Coronary artery (tissue), 2 donors: ENCODE measurements at regions not wholly inside any gene's neighbourhood (a gene's known extent, or its start where the extent isn't known, plus 50 kb on each side); places are given as distances from the start of the nearest gene placed in this dataset.

ENCODE experiments used
- DNase-seq: peaks from one replicate; pipeline ENCODE4 v3.0.0-alpha.2; 2017; ENCODE audit warnings: low spot score
- H3K27ac ChIP-seq, 2 donors: fragments of 200-600 bp; sonication (generic); one replicate each; pipeline ENCODE4 v1.5.1; 2016 to 2019
- H3K4me3 ChIP-seq: fragments of 200-600 bp; sonication (generic); 2 replicates; pipeline ENCODE4 v1.5.1; 2016; ENCODE audit warnings: mild to moderate bottlenecking, moderate library complexity
- TF ChIP-seq, protein P1 (sequence below): fragments of 200-600 bp; sonication (generic); IDR thresholded peaks from one replicate; pipeline ENCODE4 v1.5.1; 2019; ENCODE audit warnings: antibody characterized with exemption

DNA sequence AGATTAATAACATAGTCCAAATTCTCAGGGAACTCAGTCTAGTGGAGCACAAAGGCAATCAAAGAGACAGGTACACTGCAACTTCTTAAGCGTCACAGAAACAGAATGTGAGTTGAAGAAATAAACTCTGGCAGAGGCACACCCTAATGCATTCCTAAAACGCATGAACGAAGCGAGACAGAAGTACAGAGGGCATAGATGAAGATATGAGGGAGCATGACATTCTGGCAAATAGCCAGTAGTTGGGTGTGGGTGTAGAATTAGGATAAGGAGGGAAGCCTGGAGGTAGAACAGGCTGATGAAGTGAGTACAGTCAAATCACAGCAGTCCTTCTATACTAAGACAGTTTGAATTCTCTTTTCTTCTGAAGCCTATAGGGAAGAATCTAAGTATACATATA is 838.7 kb upstream of the API5 start:
- Histone ChIP-seq H3K27ac (no peak overlapping the region), H3K4me3 (no peak overlapping the region)
- no peak for DNase-seq
- TF ChIP-seq, protein P1, sequence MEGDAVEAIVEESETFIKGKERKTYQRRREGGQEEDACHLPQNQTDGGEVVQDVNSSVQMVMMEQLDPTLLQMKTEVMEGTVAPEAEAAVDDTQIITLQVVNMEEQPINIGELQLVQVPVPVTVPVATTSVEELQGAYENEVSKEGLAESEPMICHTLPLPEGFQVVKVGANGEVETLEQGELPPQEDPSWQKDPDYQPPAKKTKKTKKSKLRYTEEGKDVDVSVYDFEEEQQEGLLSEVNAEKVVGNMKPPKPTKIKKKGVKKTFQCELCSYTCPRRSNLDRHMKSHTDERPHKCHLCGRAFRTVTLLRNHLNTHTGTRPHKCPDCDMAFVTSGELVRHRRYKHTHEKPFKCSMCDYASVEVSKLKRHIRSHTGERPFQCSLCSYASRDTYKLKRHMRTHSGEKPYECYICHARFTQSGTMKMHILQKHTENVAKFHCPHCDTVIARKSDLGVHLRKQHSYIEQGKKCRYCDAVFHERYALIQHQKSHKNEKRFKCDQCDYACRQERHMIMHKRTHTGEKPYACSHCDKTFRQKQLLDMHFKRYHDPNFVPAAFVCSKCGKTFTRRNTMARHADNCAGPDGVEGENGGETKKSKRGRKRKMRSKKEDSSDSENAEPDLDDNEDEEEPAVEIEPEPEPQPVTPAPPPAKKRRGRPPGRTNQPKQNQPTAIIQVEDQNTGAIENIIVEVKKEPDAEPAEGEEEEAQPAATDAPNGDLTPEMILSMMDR: no peak

DNA sequence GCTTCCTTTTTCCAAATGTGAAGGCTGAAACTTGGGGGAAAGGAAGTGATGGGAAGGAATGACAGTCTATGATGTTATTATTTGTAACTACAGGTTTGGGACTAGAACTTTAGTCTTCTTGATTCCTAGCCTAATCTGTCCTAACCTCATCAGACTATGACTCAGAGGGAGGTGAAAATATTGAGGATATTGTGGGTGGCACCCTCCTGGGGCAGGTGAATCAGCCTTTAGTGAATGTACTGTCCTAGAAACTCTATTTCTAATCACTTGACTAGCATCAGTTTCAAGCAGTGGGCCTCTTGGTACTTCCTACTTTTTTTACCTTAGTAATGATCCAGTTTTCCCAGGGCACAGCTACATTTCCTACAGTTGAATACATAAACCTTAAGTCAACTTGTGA is 829.0 kb upstream of the API5 start:
- Histone ChIP-seq H3K4me3 (no peak overlapping the region), H3K27ac (no peak overlapping the region)
- TF ChIP-seq, protein P1: no peak
- DNase-seq: no peak

DNA sequence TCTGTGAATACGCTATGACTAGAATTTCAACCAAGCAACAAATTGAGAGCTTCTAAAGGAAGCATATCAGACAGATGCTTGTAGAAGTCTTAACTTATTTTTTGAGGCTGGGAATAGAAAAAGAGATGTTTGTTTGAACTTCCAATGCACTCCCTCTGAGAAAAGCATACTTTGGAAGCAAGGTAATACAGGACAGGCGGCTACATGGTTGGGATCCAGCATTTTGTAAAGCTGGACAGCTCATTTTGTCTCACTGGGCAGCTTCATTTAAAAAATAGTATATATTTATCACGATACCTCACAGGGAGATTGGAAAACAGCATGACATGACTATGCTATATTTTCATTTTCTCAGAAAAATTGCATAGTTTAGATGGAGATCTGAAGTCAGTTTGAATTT is 821.3 kb upstream of the API5 start:
- H3K27ac ChIP-seq: no peak overlapping the region
- H3K4me3 ChIP-seq: no peak overlapping the region
- TF ChIP-seq, protein P1: no peak
- DNase-seq: no peak

DNA sequence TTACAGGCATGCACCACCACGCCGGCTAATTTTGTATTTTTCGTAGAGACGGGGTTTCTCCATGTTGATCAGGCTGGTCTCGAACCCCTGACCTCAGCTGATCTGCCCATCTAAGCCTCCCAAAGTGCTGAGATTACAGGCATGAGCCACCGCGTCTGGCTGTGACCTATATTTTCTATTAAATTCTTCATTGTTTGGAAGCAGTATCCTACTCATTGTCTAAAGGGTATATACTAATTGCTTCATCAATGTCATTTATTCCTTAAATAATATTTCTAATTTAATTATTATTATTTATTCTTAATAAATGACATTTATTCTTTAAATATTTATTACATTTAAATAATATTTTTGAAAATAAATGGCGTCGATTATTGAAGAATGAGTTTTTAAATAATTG is 817.3 kb upstream of the API5 start:
- TF ChIP-seq, protein P1: no peak
- no peak for DNase-seq
- no peak overlapping the region for H3K4me3 ChIP-seq
- no peak overlapping the region for H3K27ac ChIP-seq

DNA sequence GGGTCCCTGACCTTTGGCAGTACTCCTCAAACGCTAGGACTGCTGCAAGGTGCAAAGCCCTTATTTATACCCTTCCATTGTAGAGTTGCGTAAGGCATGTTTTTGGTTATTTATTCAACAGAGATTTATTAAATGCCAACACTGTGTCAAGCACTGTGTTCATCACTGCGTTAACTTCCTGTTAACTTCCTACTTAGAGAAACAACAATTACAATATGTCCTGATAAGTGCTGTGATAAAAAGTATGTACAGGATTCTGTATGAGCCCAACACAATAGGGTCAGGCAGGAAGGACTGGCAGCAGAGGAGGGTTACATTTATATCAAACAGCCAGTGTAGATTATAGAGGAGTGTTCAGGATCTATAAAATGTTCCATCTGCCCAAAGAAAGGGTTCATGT is 812.8 kb upstream of the API5 start:
- Histone ChIP-seq H3K27ac (no peak overlapping the region), H3K4me3 (no peak overlapping the region)
- DNase-seq: no peak
- TF ChIP-seq, protein P1: no peak

DNA sequence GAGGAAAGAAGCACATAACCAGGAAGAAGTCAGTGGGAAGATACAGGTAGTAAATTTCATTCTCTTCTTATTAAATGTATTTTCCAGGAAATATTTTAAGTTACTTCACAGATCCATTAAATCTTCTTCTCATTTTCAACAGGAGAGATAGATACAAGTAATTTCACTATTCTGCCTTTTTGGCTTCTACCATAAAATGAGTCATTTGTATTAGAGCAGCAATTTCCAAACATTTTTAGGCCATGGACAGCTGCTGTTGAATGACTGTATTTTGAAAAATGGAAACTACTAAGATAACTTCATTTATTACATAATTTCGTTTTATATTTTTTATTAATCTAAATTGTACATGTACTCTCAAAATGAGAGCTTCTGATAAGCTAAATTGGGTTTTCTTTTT is 809.6 kb upstream of the API5 start:
- H3K4me3 ChIP-seq: no peak overlapping the region
- no peak overlapping the region for H3K27ac ChIP-seq
- TF ChIP-seq, protein P1: no peak
- DNase-seq: no peak

DNA sequence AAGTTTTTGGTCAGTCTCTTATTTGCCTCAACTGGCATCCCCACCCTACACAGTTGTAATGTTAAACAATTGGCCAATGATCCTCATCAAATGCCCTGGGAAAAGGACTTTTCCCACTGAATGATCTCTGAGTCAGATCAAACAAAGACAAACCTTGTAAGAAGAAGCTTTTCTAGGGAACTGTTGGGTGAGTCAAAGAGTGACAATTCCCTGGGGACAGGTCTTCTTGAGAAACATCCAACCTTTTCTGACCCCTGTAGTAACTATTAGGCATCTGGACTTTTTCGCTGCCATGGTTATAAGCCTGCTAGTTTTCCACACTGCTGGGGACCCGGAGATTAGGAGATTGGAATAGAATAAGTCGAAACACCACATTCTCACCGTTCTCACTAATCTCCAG is 789.8 kb upstream of the API5 start:
- Histone ChIP-seq H3K27ac (no peak overlapping the region), H3K4me3 (no peak overlapping the region)
- TF ChIP-seq, protein P1: no peak
- no peak for DNase-seq
